Mesendoderm (in vitro differentiated cells): ENCODE measurements at regions not wholly inside any gene's neighbourhood (a gene's known extent, or its start where the extent isn't known, plus 50 kb on each side); places are given as distances from the start of the nearest gene placed in this dataset.
"Not testable (repeated sequence)": the region's sequence is repeated elsewhere in the genome, so short reads cannot be mapped to it uniquely, and the experiment has no call there.

Experiments
- DNase-seq: peaks from one replicate; pipeline ENCODE4 v3.0.0; 2013
- H2AK5ac ChIP-seq: 2 replicates; pipeline ENCODE4 v1.6.1; 2013; ENCODE audit warnings: low read length, inconsistent platforms
- H2BK120ac ChIP-seq: 2 replicates; pipeline ENCODE4 v1.6.1; 2013; ENCODE audit warnings: low read depth, mild to moderate bottlenecking, low read length, moderate library complexity, mixed read lengths
- H2BK15ac ChIP-seq: replicated peaks from 2 replicates; pipeline ENCODE4 v1.6.1; 2013; ENCODE audit warnings: low read depth, mild to moderate bottlenecking, moderate library complexity
- H2BK5ac ChIP-seq: 2 replicates; pipeline ENCODE4 v1.6.1; 2013; ENCODE audit warnings: low read length, inconsistent platforms
- H3K18ac ChIP-seq: 2 replicates; pipeline ENCODE4 v1.6.1; 2013; ENCODE audit warnings: mild to moderate bottlenecking, low read length, mixed read lengths
- H3K23ac ChIP-seq: one replicate; pipeline ENCODE4 v1.6.1; 2013; ENCODE audit warnings: low read length
- H3K27ac ChIP-seq: 2 replicates; pipeline ENCODE4 v1.5.1; 2013; ENCODE audit warnings: low read depth, mild to moderate bottlenecking, inconsistent platforms, low read length, moderate library complexity
- H3K27me3 ChIP-seq: 2 replicates; pipeline ENCODE4 v1.6.1; 2013; ENCODE audit warnings: low read length, control low read depth, mild to moderate bottlenecking, inconsistent platforms; ENCODE audit not compliant: insufficient read depth, poor library complexity
- H3K36me3 ChIP-seq: 2 replicates; pipeline ENCODE4 v1.6.1; 2013; ENCODE audit warnings: low read length, inconsistent platforms; ENCODE audit not compliant: control insufficient read depth, insufficient read depth
- H3K4ac ChIP-seq: one replicate; pipeline ENCODE4 v1.6.1; 2013; ENCODE audit warnings: low read depth, mild to moderate bottlenecking, low read length, moderate library complexity
- H3K4me1 ChIP-seq: 2 replicates; pipeline ENCODE4 v1.6.1; 2013; ENCODE audit warnings: low read depth, low read length, inconsistent platforms; ENCODE audit not compliant: control insufficient read depth
- H3K4me2 ChIP-seq: 2 replicates; pipeline ENCODE4 v1.6.1; 2013; ENCODE audit warnings: low read length
- H3K4me3 ChIP-seq: 2 replicates; pipeline ENCODE4 v1.5.1; 2013; ENCODE audit warnings: mild to moderate bottlenecking, low read length
- H3K56ac ChIP-seq: one replicate; pipeline ENCODE4 v1.6.1; 2013; ENCODE audit warnings: low read length
- H3K79me1 ChIP-seq: 2 replicates; pipeline ENCODE4 v1.6.1; 2013; ENCODE audit warnings: low read length, inconsistent platforms
- H3K79me2 ChIP-seq: 2 replicates; pipeline ENCODE4 v1.6.1; 2013; ENCODE audit warnings: mild to moderate bottlenecking, low read length; ENCODE audit not compliant: control insufficient read depth, insufficient read depth
- H3K9ac ChIP-seq: 2 replicates; pipeline ENCODE4 v1.6.1; 2013; ENCODE audit warnings: low read length, inconsistent platforms
- H4K5ac ChIP-seq: one replicate; pipeline ENCODE4 v1.6.1; 2013; ENCODE audit warnings: low read length
- H4K8ac ChIP-seq: one replicate; pipeline ENCODE4 v1.6.1; 2013; ENCODE audit warnings: low read depth, mild to moderate bottlenecking, control low read depth, low read length, moderate library complexity
- WGBS: extraction: QIAGEN DNeasy Blood & Tissue Kit; methylation state at CpG from one replicate; pipeline ENCODE4 v1.1.7; 2013; ENCODE audit warnings: low lambda C conversion rate, missing lambda C conversion rate; ENCODE audit not compliant: insufficient coverage; ENCODE audit errors: extremely low coverage; 5-methylcytosine and 5-hydroxymethylcytosine counted together

DNA sequence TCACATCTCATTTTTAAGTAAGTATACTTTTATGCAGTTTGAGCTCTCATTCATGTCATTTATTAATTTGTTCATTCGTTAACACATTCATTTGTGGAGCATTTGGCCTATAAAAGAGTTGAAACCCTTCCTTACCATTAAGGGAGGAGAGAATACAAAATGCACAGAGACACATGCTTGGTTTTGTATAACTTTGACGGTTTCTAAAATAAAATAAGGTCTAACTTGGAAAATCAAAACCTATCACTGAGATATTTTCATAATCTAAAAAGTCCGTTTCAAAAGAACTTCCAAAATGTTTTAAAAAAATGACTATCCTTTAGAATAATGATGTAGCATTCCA is 5277.0 kb upstream of the TPTE start:
- not testable (repeated sequence) for H3K4ac ChIP-seq, H2BK120ac ChIP-seq, H3K23ac ChIP-seq, H3K79me1 ChIP-seq, DNase-seq, H3K18ac ChIP-seq, H3K79me2 ChIP-seq, H3K4me2 ChIP-seq, H3K4me3 ChIP-seq, H2AK5ac ChIP-seq, H3K27me3 ChIP-seq, H3K9ac ChIP-seq, H3K4me1 ChIP-seq, H4K8ac ChIP-seq, H2BK5ac ChIP-seq, H3K56ac ChIP-seq, H4K5ac ChIP-seq, H2BK15ac ChIP-seq, H3K36me3 ChIP-seq, H3K27ac ChIP-seq
- no CpG with 5 or more reads among the region's 3 CpGs for WGBS

- H3K4me2 ChIP-seq, DNase-seq, H2AK5ac ChIP-seq, H4K5ac ChIP-seq, H3K36me3 ChIP-seq, H2BK120ac ChIP-seq, H4K8ac ChIP-seq, H3K56ac ChIP-seq, H3K79me1 ChIP-seq, H3K4me3 ChIP-seq, H3K4me1 ChIP-seq, H2BK15ac ChIP-seq, H3K79me2 ChIP-seq, H3K23ac ChIP-seq, H2BK5ac ChIP-seq, H3K27me3 ChIP-seq, H3K9ac ChIP-seq, H3K27ac ChIP-seq, H3K4ac ChIP-seq, H3K18ac ChIP-seq: not testable (repeated sequence)
- WGBS, result no CpG with 5 or more reads among the region's 7 CpGs
These were observed 5276.4 kb upstream of the TPTE start for GRCh38 chr21:5244954-5245353.

- H3K23ac ChIP-seq, H3K79me1 ChIP-seq, H3K27ac ChIP-seq, DNase-seq, H3K4ac ChIP-seq, H2BK120ac ChIP-seq, H4K5ac ChIP-seq, H3K4me1 ChIP-seq, H2AK5ac ChIP-seq, H2BK15ac ChIP-seq, H3K18ac ChIP-seq, H3K79me2 ChIP-seq, H4K8ac ChIP-seq, H3K36me3 ChIP-seq, H2BK5ac ChIP-seq, H3K9ac ChIP-seq, H3K56ac ChIP-seq, H3K27me3 ChIP-seq, H3K4me2 ChIP-seq: not testable (repeated sequence)
- H3K4me3 ChIP-seq, result peak overlapping the region; percentile 19
- WGBS, result no CpG with 5 or more reads among the region's 6 CpGs
These were observed 5275.0 kb upstream of the TPTE start for GRCh38 chr21:5246416-5246815.

- H3K23ac ChIP-seq, H2BK5ac ChIP-seq, H3K18ac ChIP-seq, H2BK15ac ChIP-seq, H4K8ac ChIP-seq, H3K4me2 ChIP-seq, H3K4ac ChIP-seq, H3K9ac ChIP-seq, H3K27ac ChIP-seq, H3K79me1 ChIP-seq, H2AK5ac ChIP-seq, H2BK120ac ChIP-seq, H3K36me3 ChIP-seq, DNase-seq, H4K5ac ChIP-seq, H3K79me2 ChIP-seq, H3K27me3 ChIP-seq, H3K4me1 ChIP-seq, H3K56ac ChIP-seq: not testable (repeated sequence)
- H3K4me3 ChIP-seq, result peak overlapping the region; percentile 20
- no CpG with 5 or more reads among the region's 5 CpGs for WGBS
These were observed 5274.0 kb upstream of the TPTE start for GRCh38 chr21:5247399-5247798.

DNA sequence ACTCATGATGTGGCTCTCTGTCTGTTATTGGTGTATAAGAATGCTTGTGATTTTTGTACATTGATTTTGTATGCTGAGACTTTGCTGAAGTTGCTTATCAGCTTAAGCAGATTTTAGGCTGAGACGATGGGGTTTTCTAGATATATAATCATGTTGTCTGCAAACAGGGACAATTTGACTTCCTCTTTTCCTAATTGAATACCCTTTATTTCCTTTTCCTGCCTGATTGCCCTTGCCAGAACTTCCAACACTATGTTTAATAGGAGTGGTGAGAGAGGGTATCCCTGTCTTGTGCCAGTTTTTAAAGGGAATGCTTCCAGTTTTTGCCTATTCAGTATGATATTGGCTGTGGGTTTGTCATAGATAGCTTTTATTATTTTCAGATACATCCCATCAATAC is 5271.3 kb upstream of the TPTE start:
- not testable (repeated sequence) for H3K27ac ChIP-seq, H2BK120ac ChIP-seq, H3K4me1 ChIP-seq, H3K9ac ChIP-seq, H3K27me3 ChIP-seq, H2AK5ac ChIP-seq, H3K56ac ChIP-seq, H2BK5ac ChIP-seq, H4K5ac ChIP-seq, H3K79me2 ChIP-seq, H3K79me1 ChIP-seq, H3K18ac ChIP-seq, H3K4ac ChIP-seq, H2BK15ac ChIP-seq, H3K36me3 ChIP-seq, H3K4me2 ChIP-seq, DNase-seq, H3K4me3 ChIP-seq, H3K23ac ChIP-seq, H4K8ac ChIP-seq
- no CpG with 5 or more reads among the region's 1 CpG for WGBS

DNA sequence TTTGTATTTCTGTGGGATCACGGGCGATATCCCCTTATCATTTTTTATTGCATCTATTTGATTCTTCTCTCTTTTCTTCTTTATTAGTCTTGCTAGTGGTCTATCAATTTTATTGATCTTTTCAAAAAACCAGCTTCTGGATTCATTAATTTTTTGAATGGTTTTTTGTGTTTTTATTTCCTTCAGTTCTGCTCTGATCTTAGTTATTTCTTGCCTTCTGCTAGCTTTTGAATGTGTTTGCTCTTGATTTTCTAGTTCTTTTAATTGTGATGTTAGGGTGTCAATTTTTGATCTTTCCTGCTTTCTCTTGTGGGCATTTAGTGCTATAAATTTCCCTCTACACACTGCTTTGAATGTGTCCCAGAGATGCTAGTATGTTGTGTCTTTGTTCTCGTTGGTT is 5270.2 kb upstream of the TPTE start:
- H3K79me2 ChIP-seq, H3K27ac ChIP-seq, H4K8ac ChIP-seq, H3K4ac ChIP-seq, H3K56ac ChIP-seq, H3K79me1 ChIP-seq, DNase-seq, H3K9ac ChIP-seq, H3K4me3 ChIP-seq, H3K27me3 ChIP-seq, H3K36me3 ChIP-seq, H3K4me1 ChIP-seq, H3K18ac ChIP-seq, H2BK5ac ChIP-seq, H3K4me2 ChIP-seq, H2BK15ac ChIP-seq, H2BK120ac ChIP-seq, H2AK5ac ChIP-seq, H3K23ac ChIP-seq, H4K5ac ChIP-seq: not testable (repeated sequence)
- no CpG with 5 or more reads among the region's 3 CpGs for WGBS
